Astrocyte (in vitro differentiated cells and primary cell): ENCODE measurements at regions not wholly inside any gene's neighbourhood (a gene's known extent, or its start where the extent isn't known, plus 50 kb on each side); places are given as distances from the start of the nearest gene placed in this dataset.

Experiments used
- DNase-seq: peaks from one replicate; pipeline ENCODE4 v3.0.0-alpha.2; 2010; ENCODE audit warnings: low read depth
- FAIRE-seq: peaks from 2 replicates; lab custom pipeline; 2011; peaks lifted over from hg19 to GRCh38; lab: Jason Lieb, UNC
- H2AFZ ChIP-seq: 2 replicates; pipeline ENCODE4 v1.6.0; 2012; ENCODE audit warnings: low read depth, low read length, inconsistent platforms
- H3K27ac ChIP-seq: 2 replicates; pipeline ENCODE4 v1.5.1; 2011; ENCODE audit warnings: low read depth, low read length, inconsistent platforms
- H3K27me3 ChIP-seq: 2 replicates; pipeline ENCODE4 v1.6.0; 2011; ENCODE audit warnings: low read length, inconsistent platforms; ENCODE audit not compliant: insufficient read depth
- H3K36me3 ChIP-seq: 2 replicates; pipeline ENCODE4 v1.5.1; 2011; ENCODE audit warnings: low read length, inconsistent platforms; ENCODE audit not compliant: insufficient read depth
- H3K4me1 ChIP-seq: 2 replicates; pipeline ENCODE4 v1.5.1; 2011; ENCODE audit warnings: low read length, inconsistent platforms; ENCODE audit not compliant: insufficient read depth
- H3K4me2 ChIP-seq: 2 replicates; pipeline ENCODE4 v1.6.0; 2012; ENCODE audit warnings: low read length, inconsistent platforms
- H3K4me3 ChIP-seq: 2 replicates; pipeline ENCODE4 v1.5.1; 2011; ENCODE audit warnings: low read depth, mild to moderate bottlenecking, low read length, inconsistent platforms; ENCODE audit not compliant: insufficient read depth
- H3K79me2 ChIP-seq: 2 replicates; pipeline ENCODE4 v1.6.0; 2012; ENCODE audit warnings: mild to moderate bottlenecking, low read length, inconsistent platforms; ENCODE audit not compliant: insufficient read depth
- H3K9ac ChIP-seq: 2 replicates; pipeline ENCODE4 v1.6.0; 2012; ENCODE audit warnings: mild to moderate bottlenecking, low read length, inconsistent platforms
- H3K9me3 ChIP-seq: 2 replicates; pipeline ENCODE4 v1.5.1; 2012; ENCODE audit warnings: low read depth, mild to moderate bottlenecking, low read length, inconsistent platforms; ENCODE audit not compliant: insufficient read depth
- H4K20me1 ChIP-seq: 2 replicates; pipeline ENCODE4 v1.6.0; 2012; ENCODE audit warnings: low read length, inconsistent platforms; ENCODE audit not compliant: insufficient read depth
- H3K27ac Mint-ChIP-seq: one replicate; pipeline ENCODE4 v1.8.0; 2021; ENCODE audit warnings: mild to moderate bottlenecking, mixed read lengths; ENCODE audit not compliant: unreplicated experiment
- H3K27me3 Mint-ChIP-seq: one replicate; pipeline ENCODE4 v1.8.0; 2021; ENCODE audit warnings: low read depth, mixed read lengths; ENCODE audit not compliant: unreplicated experiment
- H3K36me3 Mint-ChIP-seq: one replicate; pipeline ENCODE4 v1.8.0; 2021; ENCODE audit warnings: low read depth, mixed read lengths; ENCODE audit not compliant: unreplicated experiment
- H3K4me1 Mint-ChIP-seq: one replicate; pipeline ENCODE4 v1.8.0; 2021; ENCODE audit warnings: low read depth, mixed read lengths; ENCODE audit not compliant: unreplicated experiment
- H3K4me3 Mint-ChIP-seq: one replicate; pipeline ENCODE4 v1.8.0; 2021; ENCODE audit warnings: mild to moderate bottlenecking, moderate library complexity, mixed read lengths; ENCODE audit not compliant: unreplicated experiment
- H3K9me3 Mint-ChIP-seq: one replicate; pipeline ENCODE4 v1.8.0; 2021; ENCODE audit warnings: mild to moderate bottlenecking, mixed read lengths; ENCODE audit not compliant: unreplicated experiment
- EZH2 ChIP-seq: IDR thresholded peaks from 2 replicates; pipeline ENCODE4 v1.6.1; 2012; ENCODE audit warnings: mild to moderate bottlenecking, low read length, inconsistent platforms; ENCODE audit not compliant: insufficient read depth
- TF ChIP-seq, protein P1 (sequence below): IDR thresholded peaks from 2 replicates; pipeline ENCODE4 v1.5.1; 2011; ENCODE audit warnings: low read depth, mild to moderate bottlenecking, inconsistent platforms, low read length, moderate library complexity; ENCODE audit not compliant: insufficient read depth

DNA sequence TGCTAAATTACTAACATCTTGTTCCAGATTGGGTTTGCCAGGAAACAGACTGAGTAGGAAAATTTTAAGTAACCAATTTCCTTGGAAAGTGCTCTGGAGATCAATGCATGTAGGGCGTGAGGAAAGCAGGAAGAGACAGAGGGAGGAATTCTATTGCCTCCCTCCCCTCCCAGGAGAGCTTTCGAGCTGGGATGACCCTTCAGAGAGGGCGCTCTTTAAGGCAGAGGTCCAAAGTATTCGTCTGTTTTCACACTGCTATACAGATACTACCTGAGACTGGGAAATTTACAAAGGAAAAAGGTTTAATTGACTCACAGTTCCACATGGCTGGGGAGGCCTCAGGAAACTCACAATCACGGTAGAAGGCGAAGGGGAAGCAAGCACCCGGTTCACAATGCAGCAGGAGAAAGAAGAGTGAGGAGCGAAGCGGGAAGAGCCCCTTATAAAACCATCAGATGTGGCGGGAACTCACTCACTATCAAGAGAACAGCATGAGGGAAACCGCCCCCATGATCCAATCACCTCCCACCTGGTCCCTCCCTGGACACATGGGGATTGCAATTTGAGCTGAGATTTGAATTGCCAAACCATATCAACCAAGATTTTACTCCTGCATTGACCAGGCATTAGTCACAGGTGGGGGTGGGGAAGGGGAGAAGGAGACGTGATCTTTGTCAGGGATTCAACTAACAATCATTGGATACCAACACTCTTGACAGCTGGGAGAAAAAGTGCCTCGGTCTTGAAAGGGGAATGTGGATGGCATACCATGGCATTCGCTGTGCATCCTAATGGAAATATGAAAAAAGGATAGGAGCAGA lies 63.8 kb downstream of the SLITRK2 start:
- Histone ChIP-seq H3K79me2 (no peaks in the 10 kb centered on the region), H3K36me3 (no peaks in the 10 kb centered on the region), H3K27ac (no peak overlapping the region), H3K27me3 (no peaks in the 10 kb centered on the region), H3K4me3 (no peak overlapping the region), H3K9me3 (no peaks in the 10 kb centered on the region), H3K9ac (no peak overlapping the region), H4K20me1 (no peaks in the 10 kb centered on the region), H3K4me1 (no peaks in the 10 kb centered on the region), H3K4me2 (no peak overlapping the region), H2AFZ (no peak overlapping the region)
- Mint-ChIP-seq H3K4me3 (no peak overlapping the region), H3K9me3 (no peaks in the 10 kb centered on the region), H3K27ac (no peak overlapping the region), H3K4me1 (no peaks in the 10 kb centered on the region), H3K36me3 (no peaks in the 10 kb centered on the region), H3K27me3 (no peaks in the 10 kb centered on the region)
- DNase-seq = no peak
- FAIRE-seq = no peak
- no peak for TF ChIP-seq EZH2
- TF ChIP-seq, protein P1, sequence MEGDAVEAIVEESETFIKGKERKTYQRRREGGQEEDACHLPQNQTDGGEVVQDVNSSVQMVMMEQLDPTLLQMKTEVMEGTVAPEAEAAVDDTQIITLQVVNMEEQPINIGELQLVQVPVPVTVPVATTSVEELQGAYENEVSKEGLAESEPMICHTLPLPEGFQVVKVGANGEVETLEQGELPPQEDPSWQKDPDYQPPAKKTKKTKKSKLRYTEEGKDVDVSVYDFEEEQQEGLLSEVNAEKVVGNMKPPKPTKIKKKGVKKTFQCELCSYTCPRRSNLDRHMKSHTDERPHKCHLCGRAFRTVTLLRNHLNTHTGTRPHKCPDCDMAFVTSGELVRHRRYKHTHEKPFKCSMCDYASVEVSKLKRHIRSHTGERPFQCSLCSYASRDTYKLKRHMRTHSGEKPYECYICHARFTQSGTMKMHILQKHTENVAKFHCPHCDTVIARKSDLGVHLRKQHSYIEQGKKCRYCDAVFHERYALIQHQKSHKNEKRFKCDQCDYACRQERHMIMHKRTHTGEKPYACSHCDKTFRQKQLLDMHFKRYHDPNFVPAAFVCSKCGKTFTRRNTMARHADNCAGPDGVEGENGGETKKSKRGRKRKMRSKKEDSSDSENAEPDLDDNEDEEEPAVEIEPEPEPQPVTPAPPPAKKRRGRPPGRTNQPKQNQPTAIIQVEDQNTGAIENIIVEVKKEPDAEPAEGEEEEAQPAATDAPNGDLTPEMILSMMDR = no peak

DNA sequence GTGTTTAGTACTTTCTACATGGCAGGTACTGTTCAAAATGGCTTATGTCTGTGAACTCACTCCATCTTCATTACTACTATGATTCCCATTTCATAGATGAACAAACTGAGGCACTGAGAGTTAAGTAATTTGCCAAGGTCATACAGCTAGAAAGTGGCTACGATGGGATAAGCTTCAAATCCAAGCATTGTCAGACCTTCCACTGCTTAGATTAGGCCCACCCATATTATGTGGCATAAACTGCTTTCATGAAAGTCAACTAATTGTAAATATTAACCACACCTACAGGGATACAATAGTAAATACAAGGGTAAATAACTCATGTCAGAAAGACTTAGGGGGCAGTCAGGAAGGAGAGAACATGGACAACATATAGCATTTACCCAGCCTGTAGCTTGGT lies 68.8 kb downstream of the SLITRK2 start:
- Mint-ChIP-seq H3K27me3 (no peaks in the 10 kb centered on the region), H3K27ac (no peak overlapping the region), H3K4me3 (no peak overlapping the region), H3K36me3 (no peaks in the 10 kb centered on the region), H3K9me3 (peaks cover 3% of the 10 kb centered on the region), H3K4me1 (no peaks in the 10 kb centered on the region)
- H3K79me2 ChIP-seq = no peaks in the 10 kb centered on the region
- FAIRE-seq (no peak), DNase-seq (no peak)
- no peak overlapping the region for H2AFZ ChIP-seq
- H3K4me3 ChIP-seq = no peak overlapping the region
- H3K9ac ChIP-seq = no peak overlapping the region
- TF ChIP-seq, protein P1 = no peak
- no peak for TF ChIP-seq EZH2
- no peaks in the 10 kb centered on the region for H3K4me1 ChIP-seq
- H3K9me3 ChIP-seq = no peaks in the 10 kb centered on the region
- H4K20me1 ChIP-seq = no peaks in the 10 kb centered on the region
- H3K27me3 ChIP-seq = no peaks in the 10 kb centered on the region
- H3K27ac ChIP-seq = no peak overlapping the region
- H3K36me3 ChIP-seq = no peaks in the 10 kb centered on the region
- no peak overlapping the region for H3K4me2 ChIP-seq

DNA sequence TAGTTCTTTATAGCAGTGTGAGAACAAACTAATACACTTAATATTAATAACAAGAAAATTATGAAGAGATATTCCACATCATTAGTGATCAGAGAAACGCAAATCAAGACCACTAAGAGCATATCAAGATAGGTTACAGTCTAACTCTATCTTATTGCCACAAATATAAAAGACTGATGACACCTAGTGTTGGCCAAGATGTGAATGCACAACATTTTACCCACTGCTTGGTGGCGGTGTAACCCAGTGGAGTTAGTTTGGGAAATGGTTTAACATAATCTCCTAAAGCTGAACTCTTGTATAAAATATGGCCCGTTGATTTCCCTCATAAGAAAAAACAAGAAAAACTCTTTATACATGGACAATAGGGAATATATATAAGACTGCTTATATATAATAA lies 92.4 kb downstream of the SLITRK2 start:
- H3K4me3 Mint-ChIP-seq = no peak overlapping the region
- TF ChIP-seq EZH2 = no peak
- TF ChIP-seq, protein P1 = no peak
- Histone ChIP-seq H3K9ac (no peak overlapping the region), H3K4me3 (no peak overlapping the region), H3K4me2 (no peak overlapping the region), H3K9me3 (no peaks in the 10 kb centered on the region), H3K27ac (no peak overlapping the region), H3K4me1 (no peaks in the 10 kb centered on the region), H4K20me1 (no peaks in the 10 kb centered on the region), H2AFZ (no peak overlapping the region), H3K27me3 (no peaks in the 10 kb centered on the region), H3K79me2 (no peaks in the 10 kb centered on the region), H3K36me3 (no peaks in the 10 kb centered on the region)
- H3K27me3 Mint-ChIP-seq = no peaks in the 10 kb centered on the region
- no peak overlapping the region for H3K27ac Mint-ChIP-seq
- H3K36me3 Mint-ChIP-seq = no peaks in the 10 kb centered on the region
- H3K4me1 Mint-ChIP-seq = no peaks in the 10 kb centered on the region
- no peak for FAIRE-seq
- no peak for DNase-seq
- H3K9me3 Mint-ChIP-seq = no peaks in the 10 kb centered on the region
